Gastroesophageal sphincter (tissue), 4 donors: ENCODE measurements at regions not wholly inside any gene's neighbourhood (a gene's known extent, or its start where the extent isn't known, plus 50 kb on each side); places are given as distances from the start of the nearest gene placed in this dataset.

Experiments used
- ATAC-seq: fragments of 150-250 bp; one replicate; pipeline ENCODE4 v1.9.1; 2016; ENCODE audit warnings: mild to moderate bottlenecking, moderate library complexity
- H3K27ac ChIP-seq, 4 donors: fragments of 200-600 bp; sonication (generic) in 3 of 4; 1 replicate in 3 of 4; 2 replicates in 1 of 4; pipeline ENCODE4 v1.5.1; 2016 to 2019
- H3K27me3 ChIP-seq: fragments of 200-600 bp; sonication (generic); one replicate; pipeline ENCODE4 v1.5.1; 2019
- H3K36me3 ChIP-seq, 2 donors: fragments of 200-600 bp; sonication (generic); one replicate each; pipeline ENCODE4 v1.5.1; 2019; ENCODE audit warnings: control low read depth in 1 of 2
- H3K4me1 ChIP-seq, 3 donors: fragments of 200-600 bp; sonication (generic); 1 replicate in 2 of 3; 2 replicates in 1 of 3; pipeline ENCODE4 v1.5.1; 2016 to 2019; ENCODE audit warnings: control low read depth in 2 of 3
- H3K4me3 ChIP-seq, 2 donors: fragments of 200-600 bp; sonication (generic); one replicate each; pipeline ENCODE4 v1.5.1; 2019; ENCODE audit warnings: mild to moderate bottlenecking in 1 of 2, moderate library complexity in 1 of 2
- H3K9me3 ChIP-seq, 3 donors: fragments of 200-600 bp; sonication (generic); one replicate each; pipeline ENCODE4 v1.5.1; 2017 to 2019; ENCODE audit warnings: control low read depth in 2 of 3
- CTCF ChIP-seq, 4 experiments: fragments of 200-600 bp in 2 of 4; fragments of 450-650 bp in 2 of 4; sonication (generic) in 1 of 4; IDR thresholded peaks; one replicate each; pipeline ENCODE4 v1.5.1; 2017 to 2019; ENCODE audit warnings: antibody characterized with exemption in 4 of 4, mild to moderate bottlenecking in 2 of 4, moderate library complexity in 2 of 4
- EP300 ChIP-seq: sonication (generic); formaldehyde crosslinking; IDR thresholded peaks from one replicate; pipeline ENCODE4 v1.6.1; 2017; ENCODE audit warnings: antibody characterized with exemption, mild to moderate bottlenecking
- POLR2A ChIP-seq, 2 donors: fragments of 450-650 bp; IDR thresholded peaks; one replicate each; pipeline ENCODE4 v1.6.1; 2017; ENCODE audit warnings: antibody characterized with exemption in 2 of 2, mild to moderate bottlenecking in 2 of 2, moderate library complexity in 1 of 2
- POLR2AphosphoS5 ChIP-seq: sonication (generic); formaldehyde crosslinking; IDR thresholded peaks from one replicate; pipeline ENCODE4 v1.6.1; 2017; ENCODE audit warnings: antibody characterized with exemption
- WGBS, 2 donors: methylation state at CpG; one replicate each; pipeline ENCODE4 v1.1.5; 2018; ENCODE audit warnings: low coverage in 1 of 2; 5-methylcytosine and 5-hydroxymethylcytosine counted together

- H3K27me3 ChIP-seq = no peaks in the 10 kb centered on the region
- 68 to 74% methylated on average over 4 of the region's 4 CpGs for WGBS, 2 donors
- TF ChIP-seq POLR2AphosphoS5 (no peak), POLR2A (IDR thresholded peaks at IDR 0.05) (no peak), CTCF (IDR thresholded peaks at IDR 0.05) (no peak), EP300 (no peak)
- H3K9me3 ChIP-seq = no peaks in the 10 kb centered on the region
- ATAC-seq = no peak
- H3K36me3 ChIP-seq = no peaks in the 10 kb centered on the region
- H3K4me3 ChIP-seq = no peak overlapping the region
- H3K4me1 ChIP-seq = peaks cover 0 to 3% (median 0%) of the 10 kb centered on the region in 3 donors
- H3K27ac ChIP-seq = no peak overlapping the region
Observed at GRCh38 chr20:10137032-10137431, 81.6 kb upstream of the SNAP25 start.

- no peaks in the 10 kb centered on the region for H3K9me3 ChIP-seq
- TF ChIP-seq CTCF (IDR thresholded peaks at IDR 0.05) (no peak), POLR2AphosphoS5 (no peak), POLR2A (IDR thresholded peaks at IDR 0.05) (no peak), EP300 (no peak)
- no peak overlapping the region for H3K4me3 ChIP-seq
- H3K27me3 ChIP-seq = no peaks in the 10 kb centered on the region
- no peak overlapping the region for H3K27ac ChIP-seq
- H3K4me1 ChIP-seq = no peaks in the 10 kb centered on the region
- ATAC-seq = no peak
- H3K36me3 ChIP-seq = no peaks in the 10 kb centered on the region
- WGBS, 2 donors = 84 to 87% methylated on average over 3 of the region's 3 CpGs
Observed at GRCh38 chr20:10137533-10137932, 81.1 kb upstream of the SNAP25 start.

GRCh38 chr20:10157549-10157948, 61.1 kb upstream of the SNAP25 start:
- Histone ChIP-seq H3K9me3 (no peaks in the 10 kb centered on the region), H3K36me3 (no peaks in the 10 kb centered on the region), H3K27me3 (peaks cover 7% of the 10 kb centered on the region), H3K4me3 (no peak overlapping the region), H3K4me1 (no peaks in the 10 kb centered on the region), H3K27ac (no peak overlapping the region)
- TF ChIP-seq EP300 (no peak), CTCF (IDR thresholded peaks at IDR 0.05) (no peak), POLR2AphosphoS5 (no peak), POLR2A (IDR thresholded peaks at IDR 0.05) (no peak)
- WGBS, 2 donors = 43 to 80% methylated on average over 1 of the region's 1 CpG
- ATAC-seq = no peak

GRCh38 chr20:10167040-10167439, 51.6 kb upstream of the SNAP25 start:
- peaks cover 0 to 13% (median 0%) of the 10 kb centered on the region in 3 donors for H3K9me3 ChIP-seq
- TF ChIP-seq POLR2A (IDR thresholded peaks at IDR 0.05) = no peak
- TF ChIP-seq POLR2AphosphoS5 = no peak
- no peak for TF ChIP-seq EP300
- TF ChIP-seq CTCF (IDR thresholded peaks at IDR 0.05) = no peak
- 59 to 83% methylated on average over 1 to 2 of the region's 2 CpGs for WGBS, 2 donors
- no peaks in the 10 kb centered on the region for H3K36me3 ChIP-seq
- ATAC-seq = no peak
- no peak overlapping the region for H3K4me3 ChIP-seq
- H3K27ac ChIP-seq = no peak overlapping the region
- H3K27me3 ChIP-seq = peaks cover 14% of the 10 kb centered on the region
- H3K4me1 ChIP-seq = peaks cover 0 to 5% (median 0%) of the 10 kb centered on the region in 3 donors

GRCh38 chr20:10167594-10167993, 51.0 kb upstream of the SNAP25 start:
- peaks cover 0 to 10% (median 0%) of the 10 kb centered on the region in 3 donors for H3K4me1 ChIP-seq
- WGBS, 2 donors = 77 to 100% methylated on average over 2 of the region's 2 CpGs
- no peak for TF ChIP-seq CTCF (IDR thresholded peaks at IDR 0.05)
- no peak for TF ChIP-seq POLR2AphosphoS5
- H3K27me3 ChIP-seq = peaks cover 20% of the 10 kb centered on the region
- no peaks in the 10 kb centered on the region for H3K36me3 ChIP-seq
- H3K9me3 ChIP-seq = peaks cover 0 to 13% (median 0%) of the 10 kb centered on the region in 3 donors
- no peak for ATAC-seq
- no peak overlapping the region for H3K4me3 ChIP-seq
- no peak overlapping the region for H3K27ac ChIP-seq
